HFF-Myc (cell line): ENCODE measurements at regions not wholly inside any gene's neighbourhood (a gene's known extent, or its start where the extent isn't known, plus 50 kb on each side); places are given as distances from the start of the nearest gene placed in this dataset.
"Not testable (repeated sequence)": the region's sequence is repeated elsewhere in the genome, so short reads cannot be mapped to it uniquely, and the experiment has no call there.

Experiments
- DNase-seq: peaks from one replicate; pipeline ENCODE4 v3.0.0-alpha.2; 2011; ENCODE audit warnings: low read depth; ENCODE audit errors: extremely low read depth
- H3K4me3 ChIP-seq: replicated peaks from 2 replicates; pipeline ENCODE4 v1.5.1; 2011; ENCODE audit warnings: low read depth, mild to moderate bottlenecking, control low read depth, low read length
- TF ChIP-seq, protein P1 (sequence below): IDR thresholded peaks from 2 replicates; pipeline ENCODE4 v1.5.1; 2012; ENCODE audit warnings: mild to moderate bottlenecking, low read depth, low read length, control low read depth; ENCODE audit errors: missing control alignments

- TF ChIP-seq, protein P1, sequence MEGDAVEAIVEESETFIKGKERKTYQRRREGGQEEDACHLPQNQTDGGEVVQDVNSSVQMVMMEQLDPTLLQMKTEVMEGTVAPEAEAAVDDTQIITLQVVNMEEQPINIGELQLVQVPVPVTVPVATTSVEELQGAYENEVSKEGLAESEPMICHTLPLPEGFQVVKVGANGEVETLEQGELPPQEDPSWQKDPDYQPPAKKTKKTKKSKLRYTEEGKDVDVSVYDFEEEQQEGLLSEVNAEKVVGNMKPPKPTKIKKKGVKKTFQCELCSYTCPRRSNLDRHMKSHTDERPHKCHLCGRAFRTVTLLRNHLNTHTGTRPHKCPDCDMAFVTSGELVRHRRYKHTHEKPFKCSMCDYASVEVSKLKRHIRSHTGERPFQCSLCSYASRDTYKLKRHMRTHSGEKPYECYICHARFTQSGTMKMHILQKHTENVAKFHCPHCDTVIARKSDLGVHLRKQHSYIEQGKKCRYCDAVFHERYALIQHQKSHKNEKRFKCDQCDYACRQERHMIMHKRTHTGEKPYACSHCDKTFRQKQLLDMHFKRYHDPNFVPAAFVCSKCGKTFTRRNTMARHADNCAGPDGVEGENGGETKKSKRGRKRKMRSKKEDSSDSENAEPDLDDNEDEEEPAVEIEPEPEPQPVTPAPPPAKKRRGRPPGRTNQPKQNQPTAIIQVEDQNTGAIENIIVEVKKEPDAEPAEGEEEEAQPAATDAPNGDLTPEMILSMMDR: no peak
These were observed 133.1 kb upstream of the EPB41L4A start for GRCh38 chr5:112552216-112552615.

DNA sequence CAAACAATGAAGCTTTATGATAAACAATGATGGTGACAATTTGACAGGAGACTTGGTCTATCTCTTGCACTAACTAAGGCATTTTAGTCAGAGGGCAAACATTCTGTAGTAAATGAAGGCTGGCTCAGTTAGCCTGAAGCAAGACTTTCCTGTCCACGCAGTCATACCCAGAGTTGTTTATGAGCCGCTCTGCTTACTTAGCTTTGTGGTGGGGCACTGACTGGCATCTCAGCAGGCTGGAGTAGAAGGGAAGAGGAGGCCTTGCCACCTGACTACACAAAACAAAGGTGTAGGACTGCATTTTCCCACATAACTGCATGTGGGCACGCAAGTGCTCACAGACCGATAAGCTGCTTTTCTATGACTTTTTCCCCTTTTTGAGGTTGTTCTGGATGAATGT, 133.7 kb upstream of the EPB41L4A start:
- TF ChIP-seq, protein P1: no peak
- no peak for DNase-seq
- no peak overlapping the region for H3K4me3 ChIP-seq

More at GRCh38 chr5:112552216-112552615, 133.1 kb upstream of the EPB41L4A start:
- no peak overlapping the region for H3K4me3 ChIP-seq
- no peak for DNase-seq

DNA sequence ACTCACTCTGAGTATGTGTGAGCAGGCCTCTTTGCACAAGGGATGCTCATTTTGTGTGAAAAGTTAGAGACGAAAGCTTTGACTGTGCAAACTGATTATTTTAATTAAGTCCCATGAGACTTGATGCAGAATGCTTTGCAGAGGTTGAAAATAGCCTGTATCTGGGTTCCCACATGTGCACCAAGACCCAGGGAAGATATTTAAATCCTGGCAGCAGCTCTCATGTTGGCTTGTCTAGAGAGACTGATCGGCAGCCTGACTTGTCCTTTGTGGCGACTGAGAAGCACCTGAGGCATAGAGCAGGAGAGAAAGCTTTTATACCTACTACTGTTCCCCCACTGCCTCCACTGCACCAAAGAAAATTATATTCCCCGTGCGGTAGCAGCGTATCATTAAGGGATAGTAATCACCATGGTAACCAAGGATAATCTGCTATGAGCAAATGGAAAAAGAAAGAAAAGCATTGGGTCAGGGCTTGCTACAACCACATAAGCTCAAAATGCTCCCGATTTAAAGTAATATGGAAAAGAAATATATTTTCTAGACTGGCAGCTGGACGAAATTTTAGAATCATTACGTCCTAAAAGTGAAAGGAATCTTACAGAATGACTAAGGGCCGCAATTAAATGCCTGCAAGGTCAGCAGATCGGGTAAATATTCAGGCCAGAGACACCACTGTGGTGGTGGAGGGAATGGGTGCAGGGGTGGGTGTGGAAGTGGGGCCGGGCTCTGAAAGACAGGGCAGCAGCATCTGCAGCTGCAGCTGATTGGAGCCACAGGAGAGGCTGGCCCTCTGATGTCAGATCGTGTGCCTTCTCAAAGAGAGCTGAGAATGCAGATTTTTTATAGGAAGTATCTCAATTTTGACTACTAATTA, 135.3 kb upstream of the EPB41L4A start:
- TF ChIP-seq, protein P1: no peak
- no peak for DNase-seq
- no peak overlapping the region for H3K4me3 ChIP-seq

- H3K4me3 ChIP-seq: no peak overlapping the region
- DNase-seq: no peak
- TF ChIP-seq, protein P1: no peak
These were observed 136.1 kb upstream of the EPB41L4A start for GRCh38 chr5:112555197-112555596.

GRCh38 chr5:112555691-112556090, 136.6 kb upstream of the EPB41L4A start:
- peak; percentile 52 for DNase-seq
- H3K4me3 ChIP-seq: no peak overlapping the region
- TF ChIP-seq, protein P1: no peak

DNA sequence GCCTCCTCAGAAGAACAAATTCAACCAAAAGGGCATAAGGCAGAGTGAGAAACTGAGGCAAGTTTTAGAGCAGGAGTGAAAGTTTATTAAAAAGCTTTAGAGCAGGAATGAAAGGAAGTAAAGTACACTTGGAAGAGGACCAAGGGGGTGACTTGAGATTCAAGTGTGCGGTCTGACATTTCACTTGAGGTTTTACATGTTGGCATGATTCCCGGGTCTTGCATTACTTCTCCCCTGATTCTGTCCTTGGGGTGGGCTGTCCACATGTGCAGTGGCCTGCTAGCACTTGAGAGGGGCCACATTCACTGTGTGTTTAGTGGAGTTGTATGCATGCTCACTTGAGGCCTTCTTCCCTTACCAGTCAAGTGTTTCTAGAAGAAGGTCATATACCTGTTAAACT, 140.4 kb upstream of the EPB41L4A start:
- H3K4me3 ChIP-seq, DNase-seq: not testable (repeated sequence)

DNA sequence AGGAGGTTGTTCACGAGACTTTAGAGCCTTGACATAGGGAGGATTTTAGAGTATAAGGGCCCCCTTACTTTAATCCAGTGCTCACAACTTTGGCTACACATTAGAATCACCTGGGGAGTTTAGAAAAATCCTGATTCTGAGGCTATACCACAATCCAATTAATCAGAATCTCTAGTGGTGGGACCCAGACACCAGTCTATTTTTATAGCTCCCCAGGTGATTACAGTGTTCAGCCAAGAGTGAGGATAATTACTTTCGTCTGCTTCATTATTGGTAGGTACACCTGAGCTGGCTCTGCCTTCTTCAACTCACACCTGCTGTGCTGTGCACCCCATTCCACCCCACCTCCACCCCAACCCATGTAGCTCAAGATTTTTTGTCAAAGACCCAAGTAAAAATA, 141.3 kb upstream of the EPB41L4A start:
- TF ChIP-seq, protein P1: no peak
- no peak for DNase-seq
- no peak overlapping the region for H3K4me3 ChIP-seq
